Ovary (tissue), 7 donors: ENCODE measurements at regions not wholly inside any gene's neighbourhood (a gene's known extent, or its start where the extent isn't known, plus 50 kb on each side); places are given as distances from the start of the nearest gene placed in this dataset.

Source experiments
- DNase-seq, 5 donors: peaks; one replicate each; pipeline ENCODE4 v3.0.0-alpha.2; 2019 to 2020
- H3K27ac ChIP-seq, 2 donors: fragments of 200-600 bp; one replicate each; pipeline versions ENCODE4 v1.5.1 to v1.8.0; 2019 to 2022
- H3K27me3 ChIP-seq: fragments of 200-600 bp; one replicate; pipeline ENCODE4 v1.8.0; 2022
- H3K36me3 ChIP-seq: fragments of 200-600 bp; sonication (generic); one replicate; pipeline ENCODE4 v1.5.1; 2019
- H3K4me1 ChIP-seq: one replicate; pipeline ENCODE4 v1.8.1; 2013; ENCODE audit warnings: mild to moderate bottlenecking, moderate library complexity; ENCODE audit not compliant: insufficient read depth
- H3K4me3 ChIP-seq: fragments of 200-600 bp; sonication (generic); one replicate; pipeline ENCODE4 v1.5.1; 2017
- H3K9me3 ChIP-seq, 2 donors: fragments of 200-600 bp in 1 of 2; sonication (generic) in 1 of 2; one replicate each; pipeline versions ENCODE4 v1.5.1 to v1.8.1; 2013 to 2019; ENCODE audit warnings: mild to moderate bottlenecking in 1 of 2, moderate library complexity in 1 of 2
- EP300 ChIP-seq: sonication (generic); formaldehyde crosslinking; IDR thresholded peaks from one replicate; pipeline ENCODE4 v1.6.1; 2017; ENCODE audit warnings: antibody characterized with exemption
- POLR2A ChIP-seq: fragments of 450-650 bp; IDR thresholded peaks from one replicate; pipeline ENCODE4 v1.6.1; 2017; ENCODE audit warnings: antibody characterized with exemption, mild to moderate bottlenecking, moderate library complexity
- WGBS, 3 donors: extraction: QIAGEN DNeasy Blood & Tissue Kit in 1 of 3; methylation state at CpG; one replicate each; pipeline versions ENCODE4 v1.1.5 to v1.1.7; 2013 to 2017; 5-methylcytosine and 5-hydroxymethylcytosine counted together
- intact Hi-C, 4 donors: fragments of 100-400 bp; cut with DNase I; formaldehyde crosslinking; loops; one replicate each; pipeline versions ENCODE4 v1.11.0 to v1.15.1; 2022 to 2023
- TF ChIP-seq, protein P1 (sequence below), 3 donors: fragments of 450-650 bp in 2 of 3; fragments of 200-600 bp in 1 of 3; IDR thresholded peaks; one replicate each; pipeline versions ENCODE4 v1.5.1 to v1.8.0; 2016 to 2022; ENCODE audit warnings: antibody characterized with exemption in 3 of 3, mild to moderate bottlenecking in 1 of 3
- donor health status: DM: no; HTN: no; CAD: no; lungs with moderate emphysema.
- donor health status: DM: no; HTN: no; CAD: no.
- donor health status: Bipolar disorder and iron deficiency.
- donor health status: DM: no; HTN: no; CAD: no.
- donor health status: DM: yes; HTN: yes; CAD: no.

DNA sequence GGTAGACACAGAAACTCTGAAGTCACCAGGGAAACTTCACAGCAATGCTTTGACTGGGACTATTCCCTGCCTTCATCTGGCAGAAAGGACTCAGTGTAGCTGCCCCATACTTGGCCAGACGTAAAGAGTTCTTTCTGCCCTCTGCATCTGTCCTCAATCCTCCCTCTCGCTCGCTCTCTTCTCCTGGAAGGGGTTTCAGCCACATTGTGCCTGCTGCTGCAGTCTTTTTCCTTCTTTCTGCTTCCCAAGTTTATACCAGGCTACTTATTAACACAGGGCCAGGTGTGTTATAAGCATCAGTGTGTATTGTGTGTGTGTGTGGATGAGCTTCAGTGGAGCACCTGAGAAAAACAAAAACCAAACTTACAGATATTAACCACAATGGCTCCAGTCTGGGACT is 638.4 kb downstream of the ACTR3B start:
- no peaks in the 10 kb centered on the region for H3K4me1 ChIP-seq
- H3K27me3 ChIP-seq = no peaks in the 10 kb centered on the region
- 81 to 88% (median 86%) methylated on average over 3 of the region's 3 CpGs for WGBS, 3 donors
- DNase-seq = no peak
- no peaks in the 10 kb centered on the region for H3K36me3 ChIP-seq
- intact Hi-C loops = no loop called here
- no peak overlapping the region for H3K27ac ChIP-seq
- H3K9me3 ChIP-seq = no peaks in the 10 kb centered on the region
- TF ChIP-seq POLR2A = no peak
- TF ChIP-seq, protein P1, sequence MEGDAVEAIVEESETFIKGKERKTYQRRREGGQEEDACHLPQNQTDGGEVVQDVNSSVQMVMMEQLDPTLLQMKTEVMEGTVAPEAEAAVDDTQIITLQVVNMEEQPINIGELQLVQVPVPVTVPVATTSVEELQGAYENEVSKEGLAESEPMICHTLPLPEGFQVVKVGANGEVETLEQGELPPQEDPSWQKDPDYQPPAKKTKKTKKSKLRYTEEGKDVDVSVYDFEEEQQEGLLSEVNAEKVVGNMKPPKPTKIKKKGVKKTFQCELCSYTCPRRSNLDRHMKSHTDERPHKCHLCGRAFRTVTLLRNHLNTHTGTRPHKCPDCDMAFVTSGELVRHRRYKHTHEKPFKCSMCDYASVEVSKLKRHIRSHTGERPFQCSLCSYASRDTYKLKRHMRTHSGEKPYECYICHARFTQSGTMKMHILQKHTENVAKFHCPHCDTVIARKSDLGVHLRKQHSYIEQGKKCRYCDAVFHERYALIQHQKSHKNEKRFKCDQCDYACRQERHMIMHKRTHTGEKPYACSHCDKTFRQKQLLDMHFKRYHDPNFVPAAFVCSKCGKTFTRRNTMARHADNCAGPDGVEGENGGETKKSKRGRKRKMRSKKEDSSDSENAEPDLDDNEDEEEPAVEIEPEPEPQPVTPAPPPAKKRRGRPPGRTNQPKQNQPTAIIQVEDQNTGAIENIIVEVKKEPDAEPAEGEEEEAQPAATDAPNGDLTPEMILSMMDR (IDR thresholded peaks at IDR 0.05) = no peak
- H3K4me3 ChIP-seq = no peak overlapping the region

DNA sequence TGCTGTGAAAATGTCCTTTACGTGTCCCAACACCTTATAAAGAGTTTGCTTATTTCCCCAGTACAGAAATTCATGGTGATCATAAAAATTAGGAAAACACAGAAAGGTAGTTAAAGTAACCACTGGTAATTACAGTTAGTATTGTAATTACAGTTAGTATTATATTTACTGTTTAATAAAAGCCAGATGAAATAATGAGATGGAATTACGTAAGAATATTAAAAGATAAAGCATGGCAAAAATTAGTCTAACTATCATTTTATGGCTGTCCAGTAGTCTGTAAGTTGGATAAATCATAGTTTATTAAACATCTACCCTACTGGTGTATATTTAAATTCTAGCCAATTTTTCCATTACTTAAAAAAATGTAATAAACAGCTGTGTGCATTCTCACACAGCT is 638.8 kb downstream of the ACTR3B start:
- TF ChIP-seq, protein P1 (IDR thresholded peaks at IDR 0.05) = no peak
- DNase-seq = no peak
- H3K4me3 ChIP-seq = no peak overlapping the region
- 67 to 70% (median 67%) methylated on average over 2 of the region's 2 CpGs for WGBS, 3 donors
- intact Hi-C loops = no loop called here
- no peak overlapping the region for H3K27ac ChIP-seq
- no peaks in the 10 kb centered on the region for H3K4me1 ChIP-seq
- no peaks in the 10 kb centered on the region for H3K36me3 ChIP-seq
- H3K9me3 ChIP-seq = no peaks in the 10 kb centered on the region
- no peaks in the 10 kb centered on the region for H3K27me3 ChIP-seq

DNA sequence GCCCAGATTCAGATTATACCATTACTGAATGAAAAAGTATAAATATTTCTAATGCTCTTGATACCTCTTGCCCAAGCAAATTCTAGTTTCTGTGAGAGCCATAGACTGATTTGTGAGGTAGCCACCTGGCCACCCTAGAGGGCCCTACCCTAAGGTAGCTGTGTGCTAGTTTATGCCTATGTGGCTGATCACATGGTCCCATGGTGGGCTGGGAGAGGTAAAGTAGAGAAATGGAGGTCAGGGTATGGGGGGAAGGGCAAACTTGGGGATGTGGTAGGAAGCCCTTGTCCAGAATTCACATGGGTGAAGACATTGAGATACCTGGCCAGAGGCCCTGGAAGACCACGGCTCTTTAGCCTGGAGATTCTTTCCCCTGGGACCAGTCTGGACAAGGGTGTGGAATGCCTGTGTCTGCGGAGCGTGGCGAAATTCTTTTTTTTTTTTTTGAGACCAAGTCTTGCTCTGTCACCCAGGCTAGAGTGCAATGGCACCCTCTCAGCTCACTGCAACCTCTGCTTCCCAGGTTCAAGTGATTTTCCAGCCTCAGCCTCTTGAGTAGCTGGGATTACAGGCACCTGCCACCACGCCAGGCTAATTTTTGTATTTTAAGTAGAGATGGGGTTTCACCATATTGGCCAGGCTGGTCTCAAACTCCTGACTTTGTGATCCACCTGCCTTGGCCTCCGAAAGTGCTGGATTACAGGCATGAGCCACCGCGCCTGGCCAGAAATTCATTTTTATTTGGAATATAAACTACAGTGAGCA is 639.4 kb downstream of the ACTR3B start:
- Histone ChIP-seq H3K27ac (no peak overlapping the region), H3K36me3 (no peaks in the 10 kb centered on the region), H3K9me3 (no peaks in the 10 kb centered on the region), H3K4me3 (no peak overlapping the region), H3K27me3 (no peaks in the 10 kb centered on the region), H3K4me1 (no peaks in the 10 kb centered on the region)
- no peak for TF ChIP-seq EP300
- no peak for TF ChIP-seq POLR2A
- TF ChIP-seq, protein P1 (IDR thresholded peaks at IDR 0.05) = no peak
- intact Hi-C loops = no loop called here
- no peak for DNase-seq
- WGBS, 3 donors = 82 to 93% (median 87%) methylated on average over 8 of the region's 8 CpGs

DNA sequence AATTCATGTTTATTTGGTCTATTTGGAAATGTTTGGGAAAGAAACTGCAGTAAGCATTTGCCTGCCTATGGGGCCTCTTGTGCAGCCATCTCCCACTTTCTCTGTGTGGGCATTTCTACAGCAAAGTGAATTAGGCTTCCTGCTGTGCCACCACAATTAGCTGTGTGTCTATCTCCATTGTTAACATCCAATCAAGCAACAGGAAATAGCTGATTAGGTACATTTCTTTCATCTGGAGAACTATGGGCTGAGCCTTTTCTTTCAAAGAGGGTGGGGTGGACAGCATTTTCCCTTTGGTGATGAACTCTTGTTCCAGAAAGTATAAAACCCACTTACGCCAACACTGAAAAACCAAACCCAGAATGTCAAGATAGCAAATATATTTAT is 640.0 kb downstream of the ACTR3B start:
- H3K27ac ChIP-seq = no peak overlapping the region
- TF ChIP-seq, protein P1 (IDR thresholded peaks at IDR 0.05) = no peak
- TF ChIP-seq EP300 (no peak), POLR2A (no peak)
- intact Hi-C loops = no loop called here
- 85 to 94% (median 89%) methylated on average over 1 of the region's 1 CpG for WGBS, 3 donors
- no peaks in the 10 kb centered on the region for H3K27me3 ChIP-seq
- DNase-seq = no peak
- no peaks in the 10 kb centered on the region for H3K9me3 ChIP-seq
- H3K36me3 ChIP-seq = no peaks in the 10 kb centered on the region
- H3K4me1 ChIP-seq = no peaks in the 10 kb centered on the region
- H3K4me3 ChIP-seq = no peak overlapping the region
